ENCODE measurements at regions not wholly inside any gene's neighbourhood (a gene's known extent, or its start where the extent isn't known, plus 50 kb on each side); places are given as distances from the start of the nearest gene placed in this dataset.

- DNase-seq, result no peak
These were observed 62.9 kb upstream of the IL17B start for GRCh38 chr5:149441986-149442385.

- DNase-seq, result no peak
These were observed 62.2 kb upstream of the IL17B start for GRCh38 chr5:149441194-149441753.

GRCh38 chr5:149439899-149440542 lies 60.9 kb upstream of the IL17B start:
- DNase-seq, result peak; percentile 32

DNA sequence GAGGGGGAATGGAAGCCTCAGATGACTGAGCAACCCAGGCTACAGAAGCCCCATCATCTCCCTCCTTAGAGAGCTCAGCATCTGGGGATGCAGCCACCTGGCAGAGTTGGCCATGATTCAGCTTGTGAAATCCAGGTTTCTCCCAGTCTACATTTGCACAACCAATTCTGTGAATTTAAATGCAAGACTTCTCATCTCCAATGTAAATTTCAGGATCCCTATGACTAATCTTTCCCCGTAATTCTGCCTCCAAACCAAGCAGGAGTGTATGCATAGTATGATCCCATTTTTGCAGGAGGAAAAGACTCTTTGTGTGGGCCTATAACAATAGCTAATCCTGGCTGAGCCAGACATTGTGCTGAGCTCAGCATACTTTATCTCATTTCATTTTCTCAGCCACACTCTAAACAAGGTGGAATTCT lies 59.6 kb upstream of the IL17B start:
- DNase-seq, result no peak

DNA sequence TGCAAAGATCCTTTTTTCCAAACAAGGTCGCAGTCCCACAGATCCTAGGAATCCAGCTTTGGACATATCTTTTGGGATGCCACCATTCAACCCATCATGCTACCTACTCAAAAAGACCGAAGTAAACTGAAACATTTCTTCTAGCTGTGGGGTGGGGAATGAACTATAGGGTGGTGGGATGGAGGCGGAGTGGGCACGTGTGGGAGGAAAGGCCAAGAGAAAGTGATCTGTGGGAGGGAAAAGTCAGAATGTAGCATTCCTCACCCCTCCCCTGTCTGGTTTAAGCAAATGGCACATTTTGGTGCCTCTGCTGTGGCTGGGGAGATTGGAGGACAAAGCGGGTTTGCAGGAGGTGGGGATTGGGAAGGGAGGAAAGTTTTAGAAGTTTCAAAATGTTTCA lies 59.2 kb upstream of the IL17B start:
- DNase-seq, result no peak

- no peak for DNase-seq
These were observed 58.4 kb upstream of the IL17B start for GRCh38 chr5:149437391-149438040.

- DNase-seq, result no peak
These were observed 56.6 kb upstream of the IL17B start for GRCh38 chr5:149435660-149436059.

DNA sequence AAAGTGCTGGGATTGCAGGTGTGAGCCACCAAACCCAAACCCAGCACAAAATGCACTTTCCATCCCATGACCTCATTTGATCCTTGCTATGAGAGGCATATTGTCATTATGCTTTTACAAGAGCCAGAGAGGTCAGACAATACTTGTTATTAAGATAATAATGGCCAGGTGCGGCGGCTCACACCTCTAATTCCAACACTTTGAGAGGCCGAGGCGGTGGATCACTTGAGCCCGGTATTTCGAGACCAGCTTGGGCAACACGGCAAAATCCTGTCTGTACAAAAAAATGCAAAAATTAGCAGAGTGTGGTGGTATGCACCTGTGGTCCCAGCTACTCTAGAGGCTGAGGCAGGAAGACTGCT lies 55.9 kb upstream of the IL17B start:
- DNase-seq, result no peak

- peak; percentile 12 for DNase-seq
These were observed 55.3 kb upstream of the IL17B start for GRCh38 chr5:149434162-149435014.

- DNase-seq, result no peak
These were observed 54.5 kb upstream of the IL17B start for GRCh38 chr5:149433524-149434131.

- DNase-seq, result no peak
These were observed 53.9 kb upstream of the IL17B start for GRCh38 chr5:149432911-149433401.

GRCh38 chr5:149432376-149432775 lies 53.3 kb upstream of the IL17B start:
- DNase-seq, result no peak

GRCh38 chr5:149429839-149430721 lies 51.0 kb upstream of the IL17B start:
- no peak for DNase-seq

Measured in NCI-H526 treated with DMSO at 0.1 percent for 48 hours (cell line).